Activated CD4-positive, alpha-beta T cell treated with anti-CD3 and anti-CD28 coated beads, Interleukin-2, amount 50 U/mL, for 4 hours (primary cell): ENCODE measurements at regions not wholly inside any gene's neighbourhood (a gene's known extent, or its start where the extent isn't known, plus 50 kb on each side); places are given as distances from the start of the nearest gene placed in this dataset.

Source experiments
- DNase-seq, 2 experiments: peaks; one replicate each; pipeline ENCODE4 v3.0.0-alpha.2; 2020

DNA sequence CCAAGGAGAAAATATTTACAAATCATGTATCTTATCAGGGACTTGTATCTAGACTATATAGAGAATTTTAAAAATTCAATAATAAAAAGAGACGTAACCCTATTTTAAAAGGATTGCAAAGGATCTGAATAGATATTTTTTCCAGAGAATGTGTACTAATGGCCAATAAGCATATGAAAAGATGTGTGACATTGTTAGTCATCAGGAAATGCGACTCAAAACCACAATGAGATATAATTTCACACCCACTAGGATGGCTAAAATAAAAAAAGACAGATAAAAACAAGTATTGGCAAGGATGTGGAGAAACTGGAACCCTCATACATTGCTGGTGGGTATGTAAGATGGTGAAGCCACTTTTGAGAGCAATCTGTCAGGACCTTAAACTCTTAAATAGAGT, 141.9 kb upstream of the BMP4 start:
- DNase-seq = no peak

DNA sequence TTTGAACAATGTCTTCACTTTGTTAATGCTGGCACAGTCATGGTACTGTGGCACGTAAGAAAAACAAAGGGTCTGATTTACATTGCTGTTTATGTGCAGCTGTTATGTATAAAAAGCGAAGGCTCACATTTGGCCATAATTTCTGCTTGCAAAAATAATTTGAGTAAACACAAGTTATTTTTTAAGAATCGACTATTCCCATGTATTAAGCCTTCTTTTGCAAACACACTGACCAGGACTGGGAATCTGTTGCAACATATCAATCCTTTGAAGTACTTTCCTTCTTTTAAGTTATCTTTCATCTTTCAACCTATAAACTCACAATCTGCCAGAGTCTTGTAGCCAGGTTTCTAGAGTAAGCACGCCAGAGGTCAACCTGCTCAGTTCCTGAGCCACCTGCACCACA, 145.4 kb upstream of the BMP4 start:
- no peak for DNase-seq

DNA sequence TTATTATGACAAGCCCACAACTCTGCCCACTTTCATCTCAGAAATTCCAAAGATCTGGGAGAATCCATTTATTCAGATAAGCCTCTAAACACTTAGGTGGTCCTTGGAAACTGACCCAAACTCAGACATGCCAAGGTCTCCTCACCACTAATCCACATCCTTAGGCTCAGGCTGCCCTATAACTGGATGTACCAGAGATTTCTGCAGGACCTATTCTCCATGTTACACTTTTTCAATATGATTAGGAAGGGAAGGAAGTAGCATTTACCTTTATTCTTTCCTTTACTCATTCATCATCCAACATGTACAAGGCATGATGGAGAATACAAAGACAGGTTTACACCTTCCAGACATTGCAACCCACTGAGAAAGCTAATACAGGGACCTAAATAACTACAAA, 145.9 kb upstream of the BMP4 start:
- no peak for DNase-seq

DNA sequence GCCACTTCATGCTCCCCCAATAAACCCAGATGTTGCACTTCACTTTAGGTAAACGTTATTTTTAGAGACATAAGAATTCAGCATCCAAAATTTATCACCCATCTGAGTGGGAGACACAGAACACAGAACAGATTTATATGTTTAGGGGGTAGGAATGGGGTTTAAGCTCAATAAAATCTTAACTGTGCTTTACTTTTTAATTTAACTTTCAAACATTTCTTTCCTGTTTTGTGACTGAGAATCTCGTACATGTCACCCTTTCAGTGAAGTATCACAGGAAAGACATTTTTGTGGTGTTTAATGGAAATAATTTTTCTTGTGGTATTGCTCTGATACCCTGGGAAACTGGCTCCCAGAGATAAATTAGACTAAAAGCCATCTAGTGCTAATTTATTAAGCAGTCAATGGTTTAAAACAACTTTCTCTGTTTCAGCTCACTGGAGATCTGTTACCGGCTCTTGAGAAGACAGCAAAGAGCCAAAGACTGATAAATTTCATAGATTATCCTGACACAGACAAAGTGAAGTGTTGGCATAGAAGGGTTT, 148.0 kb upstream of the BMP4 start:
- no peak for DNase-seq

DNA sequence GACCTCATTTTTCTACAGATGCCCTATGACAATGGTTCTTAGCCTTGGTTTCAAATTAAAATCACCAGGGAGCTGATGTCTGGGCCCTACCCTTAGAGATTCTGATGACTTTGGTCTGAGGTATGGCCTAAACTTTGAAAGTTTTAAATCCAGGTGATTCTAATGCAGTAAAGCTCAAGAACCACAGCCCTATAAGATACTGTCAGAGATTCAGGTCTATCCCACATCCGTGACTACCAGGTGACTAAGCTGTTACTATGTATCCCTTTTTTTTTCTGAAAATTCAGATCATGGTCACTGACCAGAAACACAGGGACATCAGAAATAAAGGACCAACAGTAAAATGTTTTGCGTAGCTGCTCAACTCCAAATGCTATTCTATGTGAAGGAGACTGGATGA, 148.8 kb upstream of the BMP4 start:
- no peak for DNase-seq

DNA sequence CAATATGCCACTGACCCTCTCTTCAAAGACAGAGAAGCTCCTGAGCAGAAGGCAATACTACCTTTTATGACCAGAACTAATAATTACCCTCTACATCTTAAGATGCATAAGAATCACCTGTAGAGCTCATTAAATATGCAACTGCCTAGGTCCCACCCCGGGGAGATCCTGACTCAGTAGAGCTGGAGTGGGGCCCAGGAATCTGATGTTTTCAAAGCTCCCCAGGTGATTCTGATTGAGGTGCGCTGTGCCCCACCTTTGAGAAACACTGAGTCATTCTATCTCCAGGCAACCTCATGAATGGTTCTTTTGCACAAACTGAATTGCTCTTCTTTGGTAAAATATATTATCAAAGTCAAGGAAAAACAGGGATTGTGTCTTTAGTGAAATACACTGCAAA, 149.3 kb upstream of the BMP4 start:
- no peak for DNase-seq

DNA sequence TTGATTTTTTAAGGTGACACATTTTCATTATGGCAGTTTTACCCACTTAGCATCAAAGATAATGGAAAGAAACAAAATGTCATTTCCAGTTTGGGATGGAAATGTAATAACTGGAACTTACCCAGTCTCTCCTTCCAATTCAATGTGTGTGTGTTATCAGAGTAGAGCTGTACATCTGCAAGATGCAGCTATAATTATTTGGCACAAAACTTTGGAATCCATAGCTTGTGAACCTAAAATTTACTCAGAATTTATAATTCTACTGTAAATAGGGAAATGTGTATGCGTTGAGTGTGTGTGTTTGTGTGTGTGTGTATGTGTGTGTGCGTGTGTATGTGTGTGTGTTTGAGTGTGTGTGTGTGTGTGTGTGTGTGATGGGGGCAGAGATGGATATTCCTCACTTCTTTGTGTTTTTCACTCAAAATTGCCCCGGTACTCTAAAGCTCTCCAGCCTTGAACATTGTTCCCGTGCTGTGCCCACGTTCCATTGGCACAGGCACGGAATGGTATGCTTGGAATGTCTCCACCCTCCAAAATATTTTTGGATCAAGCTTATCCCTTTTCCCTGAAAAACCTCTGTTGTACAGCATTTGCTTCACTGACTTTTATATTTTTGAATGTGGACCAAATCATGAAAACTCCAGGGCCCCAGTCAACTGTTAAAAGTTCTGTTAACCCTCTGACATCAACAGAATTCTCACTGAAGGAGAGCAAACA, 150.2 kb upstream of the BMP4 start:
- DNase-seq = no peak

DNA sequence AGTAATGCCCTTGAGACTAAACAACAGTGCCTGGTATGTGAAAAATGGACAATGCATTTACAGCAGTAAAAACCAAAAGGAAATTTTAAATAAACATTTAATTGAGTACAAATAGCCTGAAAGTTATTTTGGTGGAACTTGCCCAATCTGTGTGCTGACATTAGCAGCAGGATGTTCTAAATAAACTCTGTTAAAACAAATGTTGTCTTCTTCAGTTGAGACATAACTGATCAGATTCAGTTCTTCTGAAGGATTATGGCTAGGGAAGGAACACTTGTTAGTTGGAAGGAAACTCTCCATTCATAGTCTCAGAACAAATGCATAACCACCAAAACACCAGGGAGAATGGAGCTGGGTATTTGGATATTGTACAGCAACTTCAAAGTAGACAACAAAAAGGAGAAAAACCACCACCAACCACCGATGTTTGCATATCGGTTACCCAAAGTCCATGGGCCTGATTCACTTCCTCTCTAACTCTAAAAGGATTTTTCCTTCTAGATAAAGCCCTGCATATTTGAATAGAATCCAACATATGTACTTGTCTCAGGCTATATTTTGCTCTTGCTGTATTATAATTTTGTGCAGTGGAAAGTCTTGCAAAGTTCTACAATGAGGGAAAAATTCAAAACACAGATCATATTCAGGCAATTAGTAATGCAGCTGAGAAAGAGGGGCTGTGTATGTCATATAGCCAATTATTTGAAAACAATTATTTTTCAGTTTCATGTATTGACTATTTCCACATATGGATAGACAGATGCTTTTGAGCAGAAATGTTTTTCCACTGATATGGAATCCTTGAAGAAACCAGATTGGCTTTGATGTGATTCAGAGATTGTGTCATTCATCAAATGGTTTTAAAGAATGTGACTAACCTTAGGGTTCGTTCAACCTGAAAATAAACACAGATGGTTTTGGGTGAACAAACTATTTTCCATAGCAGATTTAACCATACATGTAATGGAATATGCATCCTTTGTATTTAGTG, 152.2 kb upstream of the BMP4 start:
- DNase-seq = no peak

DNA sequence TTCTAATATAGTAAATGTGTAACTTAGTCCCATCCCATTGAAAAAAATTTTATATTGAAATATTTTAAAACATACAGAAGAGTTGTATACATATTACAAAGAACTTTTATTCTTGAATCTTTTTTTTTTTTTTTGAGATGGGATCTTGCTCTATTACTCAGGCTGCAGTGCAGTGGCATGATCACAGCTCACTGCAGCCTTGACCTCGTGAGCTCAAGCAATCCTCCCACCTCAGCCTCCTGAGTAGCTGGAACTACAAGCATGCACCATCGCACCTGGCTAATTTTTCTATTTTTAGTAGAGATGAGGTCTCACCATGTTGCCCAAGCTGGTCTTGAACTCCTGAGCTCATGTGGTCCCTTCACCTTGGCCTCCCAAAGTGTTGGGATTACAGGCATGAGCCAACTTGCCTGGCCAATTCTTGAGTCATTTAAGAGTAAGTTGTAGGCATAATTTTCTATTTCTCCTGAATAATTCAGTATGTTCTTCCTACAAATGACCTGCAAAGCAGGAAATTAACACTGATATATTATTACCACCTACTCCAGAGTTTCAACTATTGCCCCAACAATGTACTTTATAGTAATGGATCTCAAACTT, 153.0 kb upstream of the BMP4 start:
- no peak for DNase-seq

DNA sequence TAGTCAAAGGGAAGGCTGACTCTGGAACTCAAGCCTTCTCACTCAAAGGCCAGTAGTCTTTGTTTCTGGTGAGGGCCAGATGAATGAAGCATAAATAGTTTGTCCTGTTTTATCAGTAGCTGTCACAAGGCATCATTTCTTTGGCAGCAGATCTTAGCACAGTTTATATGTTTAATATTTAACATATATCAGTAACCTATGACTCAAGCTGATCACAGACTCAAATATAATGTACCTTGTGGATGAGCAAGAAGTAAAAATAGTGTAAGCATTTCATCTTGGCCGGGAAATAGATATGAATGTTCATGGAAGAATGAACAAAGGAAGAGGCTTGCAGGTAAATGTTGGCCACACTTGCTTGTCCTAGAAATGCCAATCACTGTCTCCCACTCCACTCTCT, 158.3 kb upstream of the BMP4 start:
- no peak for DNase-seq

DNA sequence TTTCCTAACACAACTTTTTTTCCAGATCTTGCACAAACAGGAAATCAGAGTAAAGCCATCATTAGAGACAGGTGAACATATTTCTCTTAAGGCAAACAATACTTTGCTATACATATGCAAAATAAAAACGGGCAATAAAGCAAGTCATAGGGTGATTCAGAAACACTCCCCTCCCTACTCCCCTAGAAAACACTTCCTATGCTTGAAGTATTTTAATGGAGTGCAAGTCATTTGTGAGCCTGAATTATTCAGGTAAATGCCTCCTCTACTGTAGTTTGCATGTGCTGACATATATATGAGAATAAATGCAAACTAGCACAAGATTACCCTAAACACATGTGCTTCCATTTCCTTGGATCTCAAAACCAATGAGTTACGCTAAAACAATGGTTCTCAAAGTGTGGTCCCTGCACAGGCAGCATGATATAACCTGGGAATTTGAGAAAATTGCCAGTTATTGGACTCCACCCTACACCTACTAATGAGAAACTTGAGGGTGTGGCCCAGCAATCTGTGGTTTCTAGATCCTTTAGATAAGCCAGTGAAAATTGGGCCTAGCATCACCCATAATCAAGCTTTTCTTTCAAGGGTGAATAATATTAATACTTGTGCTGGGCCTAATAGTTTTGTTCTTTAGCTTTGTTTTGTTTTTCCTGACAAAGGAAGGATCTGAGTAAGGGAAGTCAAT, 159.7 kb upstream of the BMP4 start:
- DNase-seq = no peak

DNA sequence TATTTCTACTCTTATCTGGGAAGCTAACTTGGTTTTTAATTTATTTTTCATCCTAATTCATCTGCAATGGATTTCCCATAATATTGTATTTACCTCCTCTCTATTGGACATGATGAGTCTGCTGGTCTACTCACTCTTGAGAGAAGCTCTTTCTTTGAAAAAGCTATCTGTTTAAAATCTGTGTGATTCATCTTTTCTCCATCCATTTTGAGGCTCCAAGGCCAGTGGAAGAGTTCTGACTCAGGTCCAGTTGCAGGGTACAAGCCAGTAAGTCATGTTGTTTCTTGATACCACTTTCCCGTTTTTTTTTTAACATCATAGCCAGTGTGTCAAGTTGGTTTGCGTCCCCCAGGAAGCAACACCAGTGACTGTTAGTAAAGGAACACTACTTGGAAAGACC, 160.3 kb upstream of the BMP4 start:
- no peak for DNase-seq

DNA sequence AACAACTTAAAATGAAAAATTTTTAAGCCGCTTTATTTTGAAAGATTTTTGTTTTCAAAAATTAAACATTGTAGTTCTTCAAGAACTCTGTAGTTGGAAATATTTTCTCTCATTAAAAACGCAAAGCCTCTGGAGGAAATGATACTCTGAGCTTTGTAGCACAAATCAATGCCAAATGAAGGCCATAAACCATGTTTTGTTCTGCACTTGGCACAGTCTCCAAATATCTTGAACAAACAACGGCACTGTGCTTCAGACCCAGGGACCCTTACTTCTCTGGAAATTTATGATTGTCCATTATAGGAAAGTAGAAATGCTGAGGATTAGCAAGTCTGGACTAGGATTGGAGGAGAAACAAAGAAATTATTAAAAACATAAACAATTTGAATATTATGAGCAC, 160.8 kb upstream of the BMP4 start:
- no peak for DNase-seq

DNA sequence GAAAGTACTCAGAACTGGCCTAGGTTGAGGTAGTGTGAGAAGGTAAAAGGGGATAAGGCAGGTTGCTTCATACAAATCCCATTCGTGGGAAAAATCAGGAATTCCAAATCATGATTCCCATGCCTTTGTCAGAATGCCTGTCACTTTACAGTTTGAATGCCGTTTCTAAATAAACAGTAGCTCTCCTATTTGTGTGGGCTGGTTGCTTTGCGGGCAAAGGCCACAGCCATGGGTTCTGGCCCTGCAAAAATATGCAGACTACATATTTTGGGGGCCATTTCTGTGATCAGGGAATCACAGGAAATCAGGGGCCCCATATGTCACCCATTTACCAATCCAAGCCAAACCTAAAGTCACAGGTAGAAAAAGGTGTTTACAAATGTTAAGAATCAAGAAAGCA, 161.3 kb upstream of the BMP4 start:
- DNase-seq = no peak

DNA sequence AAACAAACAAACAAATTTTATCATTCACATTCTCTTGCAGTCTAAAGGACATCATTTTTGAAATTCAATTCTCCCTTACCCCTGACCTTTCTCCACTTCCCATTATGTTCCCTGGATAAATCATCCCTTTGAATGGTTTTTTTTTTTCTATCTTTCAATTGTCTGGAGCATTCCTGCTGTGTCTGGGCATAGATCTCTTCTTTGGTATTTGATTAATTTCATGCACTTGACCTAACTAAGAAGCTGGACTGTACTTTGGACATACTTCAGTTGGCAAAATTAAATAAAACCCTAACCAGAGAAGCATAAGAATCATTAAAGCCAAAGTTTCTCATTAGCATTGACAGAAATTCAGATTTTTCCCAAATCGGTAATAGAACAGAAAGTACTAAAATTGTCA, 163.6 kb upstream of the BMP4 start:
- DNase-seq = no peak

DNA sequence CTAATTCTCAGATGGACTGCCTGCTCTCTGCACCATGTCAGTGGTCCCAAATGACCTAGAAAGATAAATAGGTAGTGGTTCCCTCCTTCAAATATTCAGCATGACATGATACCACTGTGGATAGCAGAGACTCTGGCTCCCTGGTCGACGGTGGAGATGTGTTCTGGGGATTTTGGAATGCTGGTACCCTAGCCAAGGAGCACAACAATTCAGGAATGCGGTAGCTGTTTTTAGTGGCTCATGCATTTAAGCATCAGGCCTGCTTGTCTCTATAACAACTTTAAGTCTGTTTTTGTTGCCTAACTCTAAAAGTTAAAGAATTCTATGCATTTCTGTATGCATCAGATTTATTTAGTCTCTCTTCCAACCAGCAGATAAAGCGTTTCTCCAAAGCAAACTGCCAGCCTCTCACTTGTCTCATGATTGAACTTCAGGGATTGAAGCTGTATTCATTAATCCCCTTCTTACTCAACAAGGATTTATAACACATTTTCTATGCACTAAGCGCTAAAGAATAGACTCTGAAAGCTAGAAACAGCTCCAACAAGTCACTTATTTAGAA, 164.9 kb upstream of the BMP4 start:
- DNase-seq = no peak

DNA sequence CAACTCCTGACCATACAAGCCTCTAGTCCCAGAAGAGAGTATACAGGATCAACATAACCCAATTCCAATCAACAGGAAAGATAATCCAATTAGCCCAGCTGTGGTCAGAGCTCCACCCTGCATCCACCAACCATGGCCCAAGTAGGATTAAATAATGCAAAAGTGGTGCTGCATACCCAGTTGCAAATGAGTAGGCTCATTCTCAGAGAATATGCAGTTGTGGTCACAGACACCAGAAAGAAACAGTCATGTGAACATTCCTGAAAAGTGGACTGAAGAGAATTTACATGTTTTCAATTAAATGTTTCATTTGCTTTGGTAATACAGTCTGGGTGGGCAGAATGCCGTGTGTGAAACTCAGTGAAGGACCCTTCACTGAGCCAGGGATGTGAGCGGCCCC, 167.2 kb upstream of the BMP4 start:
- DNase-seq = no peak

DNA sequence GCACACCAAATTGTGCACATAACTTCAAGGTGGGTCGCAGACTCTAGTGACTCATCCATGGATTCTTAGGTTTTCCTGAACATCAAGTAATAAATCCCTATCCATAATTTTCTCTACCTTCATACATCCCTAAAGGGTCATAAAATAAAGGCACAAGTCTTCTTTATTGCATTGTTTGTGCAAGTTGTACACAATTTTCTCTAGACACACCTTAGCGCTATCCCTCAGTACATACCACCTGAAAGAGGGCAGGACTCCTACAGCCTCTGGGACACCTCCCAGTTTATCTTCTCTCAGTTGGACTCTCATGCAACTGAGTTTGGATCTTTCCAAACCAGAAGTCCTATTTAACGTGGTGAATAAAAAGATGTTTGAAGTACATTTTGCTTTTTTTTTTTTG, 168.5 kb upstream of the BMP4 start:
- no peak for DNase-seq

DNA sequence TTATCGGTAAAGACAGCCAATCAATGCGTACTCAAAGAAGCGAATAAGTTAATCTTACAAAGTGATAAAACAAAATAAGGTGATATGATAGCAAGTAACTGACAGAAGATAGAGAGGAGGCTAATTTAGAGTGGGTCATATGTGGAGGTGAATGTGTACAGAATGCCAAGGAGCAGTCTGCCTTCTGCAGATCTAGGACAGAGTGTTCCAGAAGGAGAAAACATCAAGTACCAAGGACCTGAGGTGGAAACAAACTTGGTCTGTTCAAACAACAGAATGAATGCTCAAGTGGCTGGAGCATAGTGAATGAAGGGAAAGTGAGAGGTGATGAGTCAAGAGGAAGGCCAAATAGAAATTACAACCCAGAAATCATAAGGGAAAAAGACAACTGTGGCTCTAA, 170.3 kb upstream of the BMP4 start:
- no peak for DNase-seq

DNA sequence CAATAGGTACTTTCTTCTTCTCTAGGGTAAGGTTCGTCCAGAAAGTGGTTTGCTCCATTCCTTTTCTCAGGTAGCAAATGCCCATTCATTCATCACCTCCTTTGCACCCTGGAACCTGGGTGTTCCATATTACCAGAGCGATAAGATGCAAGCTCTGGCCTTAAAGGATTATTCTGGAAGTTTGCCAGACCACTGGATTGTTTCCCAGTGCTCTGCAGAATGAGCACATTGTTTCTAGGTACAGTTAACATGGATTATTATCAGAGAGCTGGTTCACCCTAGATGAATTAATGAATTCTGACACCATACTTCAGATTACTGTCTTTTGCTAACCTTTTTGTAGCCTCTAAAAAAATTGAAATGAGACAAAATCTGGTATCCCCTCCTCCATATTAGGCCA, 170.9 kb upstream of the BMP4 start:
- no peak for DNase-seq

DNA sequence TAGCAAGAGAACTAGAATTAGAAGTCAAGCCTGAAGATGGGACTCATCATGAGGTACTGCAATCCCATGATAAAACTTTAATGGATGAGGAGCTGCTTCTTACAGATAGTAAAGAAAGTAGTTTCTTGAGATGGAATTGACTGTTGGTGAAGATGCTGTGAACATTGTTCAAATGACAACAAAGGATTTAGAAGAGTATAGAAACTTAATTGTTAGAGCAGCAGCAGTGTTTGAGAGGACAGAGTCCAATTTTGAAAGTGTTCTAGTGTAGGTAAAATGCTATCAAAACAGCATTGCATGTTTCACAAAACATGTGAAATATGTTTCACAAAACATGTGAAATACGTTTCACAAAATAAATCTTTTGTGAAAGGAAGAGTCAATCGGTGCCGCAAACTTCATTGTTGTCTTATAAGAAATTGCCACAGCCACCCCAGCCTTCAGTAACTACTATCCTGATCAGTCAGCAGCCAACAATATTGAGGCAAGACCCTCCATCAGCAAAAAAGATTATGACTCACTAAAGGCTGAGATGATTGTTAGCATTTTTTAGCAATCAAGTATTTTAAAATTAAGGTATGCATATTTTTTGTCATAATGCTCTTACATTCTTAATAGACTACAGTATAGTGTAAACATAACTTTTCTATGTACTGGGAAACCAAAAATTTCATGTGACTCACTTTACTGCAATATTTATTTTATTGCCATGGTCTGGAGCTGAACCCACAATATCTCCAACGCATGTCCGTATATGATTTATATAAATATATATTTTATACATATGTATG, 173.4 kb upstream of the BMP4 start:
- DNase-seq = no peak

DNA sequence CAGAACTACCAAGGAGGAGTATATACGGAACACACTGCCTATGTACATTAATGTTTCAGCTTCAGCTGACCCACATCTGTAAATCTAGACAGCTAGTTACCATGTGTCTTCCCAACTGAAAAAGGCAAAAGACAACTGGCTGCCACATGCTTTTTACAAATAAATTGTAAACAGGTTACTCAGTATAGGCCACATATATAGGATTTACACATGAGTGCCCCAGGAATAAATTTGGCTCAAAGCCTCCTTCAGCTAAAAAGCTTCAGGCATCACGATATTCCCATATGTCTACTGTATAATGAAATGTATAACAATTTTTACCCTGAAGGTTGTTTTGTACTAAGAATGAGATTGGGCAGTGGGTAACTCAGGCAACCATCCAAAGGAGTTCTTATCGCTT, 175.9 kb upstream of the BMP4 start:
- DNase-seq = no peak
